ENCODE measurements at regions not wholly inside any gene's neighbourhood (a gene's known extent, or its start where the extent isn't known, plus 50 kb on each side); places are given as distances from the start of the nearest gene placed in this dataset.

GRCh38 chr7:155901176-155901575, 88.9 kb upstream of the SHH start:
- ATAC-seq (ENCODE audit: poor library complexity): no peak
- Histone ChIP-seq H3K27me3 (ENCODE audit: control insufficient read depth in 1 of 2, insufficient read depth in 2 of 2, low read length in 2 of 2) (peaks cover 0 to 2% of the 10 kb centered on the region in 2 experiments), H3K4me1 (ENCODE audit: insufficient read depth, low read length) (no peaks in the 10 kb centered on the region), H3K36me3 (ENCODE audit: insufficient read depth, low read length) (no peaks in the 10 kb centered on the region), H3K27ac (ENCODE audit: low read depth in 1 of 2, low read length in 2 of 2) (no peak overlapping the region), H3K4me3 (ENCODE audit: low read length) (no peak overlapping the region), H3K9me3 (ENCODE audit: control insufficient read depth in 1 of 2, insufficient read depth in 1 of 2, low read length in 2 of 2) (peaks cover 0 to 30% of the 10 kb centered on the region in 2 experiments)
- Mint-ChIP-seq H3K9me3 (no peaks in the 10 kb centered on the region), H3K27ac (no peak overlapping the region), H3K4me3 (no peak overlapping the region), H3K36me3 (ENCODE audit: low read depth) (no peaks in the 10 kb centered on the region), H3K27me3 (peaks cover 8% of the 10 kb centered on the region), H3K4me1 (ENCODE audit: low read depth) (no peaks in the 10 kb centered on the region)
- POLR2A ChIA-PET: no interaction called here
- no peak for DNase-seq
- no peak for TF ChIP-seq CTCF (IDR thresholded peaks at IDR 0.05)
- intact Hi-C loops (cut with DNase I, micrococcal nuclease): no loop called here
- CTCF ChIA-PET: no interaction called here

- DNase-seq (no peak), ATAC-seq (ENCODE audit: poor library complexity) (no peak)
- Mint-ChIP-seq H3K4me1 (ENCODE audit: low read depth) (no peaks in the 10 kb centered on the region), H3K4me3 (no peak overlapping the region), H3K27me3 (peaks cover 8% of the 10 kb centered on the region), H3K9me3 (no peaks in the 10 kb centered on the region), H3K36me3 (ENCODE audit: low read depth) (no peaks in the 10 kb centered on the region), H3K27ac (no peak overlapping the region)
- CTCF ChIA-PET: no interaction called here
- POLR2A ChIA-PET: no interaction called here
- Histone ChIP-seq H3K27ac (ENCODE audit: low read depth in 1 of 2, low read length in 2 of 2) (no peak overlapping the region), H3K4me3 (ENCODE audit: low read length) (no peak overlapping the region), H3K4me1 (ENCODE audit: insufficient read depth, low read length) (no peaks in the 10 kb centered on the region), H3K36me3 (ENCODE audit: insufficient read depth, low read length) (no peaks in the 10 kb centered on the region), H3K9me3 (ENCODE audit: control insufficient read depth in 1 of 2, insufficient read depth in 1 of 2, low read length in 2 of 2) (peaks cover 0 to 30% of the 10 kb centered on the region in 2 experiments), H3K27me3 (ENCODE audit: control insufficient read depth in 1 of 2, insufficient read depth in 2 of 2, low read length in 2 of 2) (peaks cover 0 to 2% of the 10 kb centered on the region in 2 experiments)
- no peak for TF ChIP-seq CTCF (IDR thresholded peaks at IDR 0.05)
- intact Hi-C loops (cut with DNase I, micrococcal nuclease): no loop called here
Measured at GRCh38 chr7:155899596-155899995, 87.3 kb upstream of the SHH start.

- H3K9me3 ChIP-seq (ENCODE audit: control insufficient read depth in 1 of 2, insufficient read depth in 1 of 2, low read length in 2 of 2): peaks cover 0 to 34% of the 10 kb centered on the region in 2 experiments
- H3K36me3 ChIP-seq (ENCODE audit: insufficient read depth, low read length): no peaks in the 10 kb centered on the region
- peaks cover 0 to 2% of the 10 kb centered on the region in 2 experiments for H3K27me3 ChIP-seq (ENCODE audit: control insufficient read depth in 1 of 2, insufficient read depth in 2 of 2, low read length in 2 of 2)
- POLR2A ChIA-PET: no interaction called here
- Mint-ChIP-seq H3K4me1 (ENCODE audit: low read depth) (no peaks in the 10 kb centered on the region), H3K36me3 (ENCODE audit: low read depth) (no peaks in the 10 kb centered on the region), H3K9me3 (no peaks in the 10 kb centered on the region), H3K27me3 (peaks cover 8% of the 10 kb centered on the region), H3K27ac (no peak overlapping the region), H3K4me3 (no peak overlapping the region)
- DNase-seq (no peak), ATAC-seq (ENCODE audit: poor library complexity) (no peak)
- no peak for TF ChIP-seq CTCF (IDR thresholded peaks at IDR 0.05)
- CTCF ChIA-PET: no interaction called here
- H3K4me1 ChIP-seq (ENCODE audit: insufficient read depth, low read length): no peaks in the 10 kb centered on the region
- H3K27ac ChIP-seq (ENCODE audit: low read depth in 1 of 2, low read length in 2 of 2): no peak overlapping the region
- intact Hi-C loops (cut with DNase I, micrococcal nuclease): no loop called here
- H3K4me3 ChIP-seq (ENCODE audit: low read length): no peak overlapping the region
Measured at GRCh38 chr7:155897758-155898386, 85.6 kb upstream of the SHH start.

Data from CD4-positive, alpha-beta T cell (primary cell).